HCT116 (cell line): ENCODE measurements at regions not wholly inside any gene's neighbourhood (a gene's known extent, or its start where the extent isn't known, plus 50 kb on each side); places are given as distances from the start of the nearest gene placed in this dataset.

Experiments used
- ATAC-seq: fragments of 200-7000 bp; cut with Tn5 transposase; 2 replicates; pipeline ENCODE4 v1.9.1; 2020; ENCODE audit warnings: mild to moderate bottlenecking, moderate library complexity
- BruUV-seq: library from RNA; stranded (reverse); fragments of 400-500 nt; replicated peaks from 2 replicates; lab custom pipeline; 2021; lab: Mats Ljungman, UMichigan
- CTCF ChIA-PET: fragments of 300-600 bp; sonication (Branson Sonifier 250); formaldehyde crosslinking; loops from one replicate; lab custom pipeline; 2021; ENCODE audit warnings: antibody characterized with exemption; lab: Charles Lee
- POLR2A ChIA-PET: fragments of 300-600, 350-600 bp; sonication (Branson Sonifier 250); formaldehyde crosslinking; loops from one replicate; lab custom pipeline; 2021; ENCODE audit warnings: antibody characterized with exemption; lab: Charles Lee
- RAD21 ChIA-PET, 2 experiments: fragments of 300-600 bp; sonication (Branson Sonifier 250); formaldehyde crosslinking; loops; one replicate each; lab custom pipeline; 2023; ENCODE audit warnings: low total read pairs in 2 of 2; ENCODE audit not compliant: uncharacterized antibody in 2 of 2, unreplicated experiment in 2 of 2, low non-redundant PET in 1 of 2; lab: Charles Lee
- DNase-seq: peaks from one replicate; pipeline ENCODE4 v3.0.0-alpha.2; 2010; ENCODE audit warnings: low read depth, low spot score
- H2AFZ ChIP-seq: fragments of 200-600 bp; shearing (Covaris generic), sonication (generic); 2 replicates; pipeline ENCODE4 v1.6.1; 2017; ENCODE audit warnings: low read depth, mixed run types, mixed read lengths, antibody characterized with exemption, low read length; ENCODE audit not compliant: poor library complexity, severe bottlenecking
- H3K27ac ChIP-seq: 2 replicates; pipeline ENCODE4 v1.5.1; 2012; ENCODE audit warnings: low read depth, low read length
- H3K27me3 ChIP-seq: fragments of 200-600 bp; sonication (generic); 2 replicates; pipeline ENCODE4 v1.6.1; 2016; ENCODE audit warnings: mixed run types, low read length, mixed read lengths; ENCODE audit not compliant: insufficient read depth
- H3K36me3 ChIP-seq, 2 experiments: fragments of 200-500 bp in 1 of 2; fragments of 200-600 bp in 1 of 2; sonication (Bioruptor generic) in 1 of 2; sonication (generic) in 1 of 2; 2 replicates each; pipeline versions ENCODE4 v1.5.1 to v1.6.1; 2014 to 2016; ENCODE audit warnings: low read length in 2 of 2, inconsistent platforms in 1 of 2, mixed read lengths in 1 of 2, mixed run types in 1 of 2; ENCODE audit not compliant: insufficient read depth in 2 of 2, control insufficient read depth in 1 of 2
- H3K4me1 ChIP-seq, 2 experiments: fragments of 200-600 bp in 1 of 2; sonication (generic) in 1 of 2; 2 replicates each; pipeline versions ENCODE4 v1.5.1 to v1.6.1; 2012 to 2017; ENCODE audit warnings: low read length in 2 of 2, inconsistent platforms in 1 of 2, mild to moderate bottlenecking in 1 of 2, mixed read lengths in 1 of 2, mixed run types in 1 of 2, moderate library complexity in 1 of 2; ENCODE audit not compliant: insufficient read depth in 2 of 2, control insufficient read depth in 1 of 2
- H3K4me2 ChIP-seq: fragments of 200-600 bp; sonication (generic); 2 replicates; pipeline ENCODE4 v1.6.1; 2017; ENCODE audit warnings: mixed run types, low read length, mixed read lengths
- H3K4me3 ChIP-seq, 2 experiments: fragments of 200-600 bp in 1 of 2; sonication (generic) in 1 of 2; replicated peaks in 1 of 2; 2 replicates each; pipeline ENCODE4 v1.5.1; 2011 to 2016; ENCODE audit warnings: low read length in 2 of 2, control low read depth in 1 of 2, low read depth in 1 of 2, mild to moderate bottlenecking in 1 of 2, mixed read lengths in 1 of 2, mixed run types in 1 of 2
- H3K79me2 ChIP-seq: fragments of 200-600 bp; sonication (generic); 2 replicates; pipeline ENCODE4 v1.6.1; 2017; ENCODE audit warnings: mild to moderate bottlenecking, mixed run types, low read length, moderate library complexity, mixed read lengths; ENCODE audit not compliant: insufficient read depth
- H3K9ac ChIP-seq: fragments of 200-600 bp; sonication (generic); 2 replicates; pipeline ENCODE4 v1.6.1; 2016; ENCODE audit warnings: low read length, mixed read lengths
- H3K9me2 ChIP-seq: fragments of 200-600 bp; sonication (generic), shearing (Covaris generic); 2 replicates; pipeline ENCODE4 v1.6.1; 2017; ENCODE audit warnings: mixed run types, mild to moderate bottlenecking, moderate library complexity; ENCODE audit not compliant: insufficient read depth
- H3K9me3 ChIP-seq, 2 experiments: fragments of 200-500 bp in 1 of 2; fragments of 200-600 bp in 1 of 2; sonication (Bioruptor generic) in 1 of 2; sonication (generic) in 1 of 2; 2 replicates each; pipeline ENCODE4 v1.6.1; 2014 to 2017; ENCODE audit warnings: low read length in 2 of 2, mixed read lengths in 2 of 2, inconsistent platforms in 1 of 2, low read depth in 1 of 2, mild to moderate bottlenecking in 1 of 2, mixed run types in 1 of 2, moderate library complexity in 1 of 2; ENCODE audit not compliant: control insufficient read depth in 1 of 2, insufficient read depth in 1 of 2
- H4K20me1 ChIP-seq: fragments of 200-600 bp; sonication (generic), shearing (Covaris generic); 2 replicates; pipeline ENCODE4 v1.6.1; 2017; ENCODE audit warnings: mixed run types, mild to moderate bottlenecking, moderate library complexity; ENCODE audit not compliant: insufficient read depth
- CBX3 ChIP-seq: IDR thresholded peaks from 2 replicates; pipeline ENCODE4 v1.6.1; 2012; ENCODE audit warnings: low read depth
- CEBPB ChIP-seq: IDR thresholded peaks from 2 replicates; pipeline ENCODE4 v1.6.1; 2012; ENCODE audit warnings: low read depth
- CTCF ChIP-seq, 3 experiments: fragments of 200-600 bp in 1 of 3; sonication (generic) in 1 of 3; IDR thresholded peaks in 2 of 3; conservative IDR thresholded peaks in 1 of 3; 2 replicates each; pipeline ENCODE4 v1.5.1; 2012 to 2017; ENCODE audit warnings: low read depth in 2 of 3, low read length in 2 of 3, antibody characterized with exemption in 1 of 3, borderline replicate concordance in 1 of 3, control low read depth in 1 of 3, mild to moderate bottlenecking in 1 of 3, mixed read lengths in 1 of 3, mixed run types in 1 of 3, moderate library complexity in 1 of 3; ENCODE audit not compliant: insufficient read depth in 1 of 3
- EGR1 ChIP-seq: IDR thresholded peaks from 2 replicates; pipeline ENCODE4 v1.6.1; 2012; ENCODE audit warnings: low read depth
- ELF1 ChIP-seq: IDR thresholded peaks from 2 replicates; pipeline ENCODE4 v1.6.1; 2012; ENCODE audit warnings: low read depth, borderline replicate concordance
- EZH2 ChIP-seq: fragments of 200-600 bp; sonication (generic); IDR thresholded peaks from 2 replicates; pipeline ENCODE4 v1.6.1; 2017; ENCODE audit warnings: antibody characterized with exemption, mixed run types
- JUND ChIP-seq: IDR thresholded peaks from 2 replicates; pipeline ENCODE4 v1.6.1; 2012
- POLR2AphosphoS5 ChIP-seq: IDR thresholded peaks from 2 replicates; pipeline ENCODE4 v1.6.1; 2011; ENCODE audit warnings: mild to moderate bottlenecking, low read depth, low read length, moderate library complexity
- RAD21 ChIP-seq: IDR thresholded peaks from 2 replicates; pipeline ENCODE4 v1.6.1; 2012; ENCODE audit warnings: low read depth, mild to moderate bottlenecking
- TCF7L2 ChIP-seq: IDR thresholded peaks from 2 replicates; pipeline ENCODE4 v1.7.0; 2011; ENCODE audit warnings: borderline replicate concordance, inconsistent platforms; ENCODE audit not compliant: insufficient read depth, insufficient read length; ENCODE audit errors: extremely low read depth
- YY1 ChIP-seq: IDR thresholded peaks from 2 replicates; pipeline ENCODE4 v1.6.1; 2011; ENCODE audit warnings: low read length, low read depth, moderate library complexity, mild to moderate bottlenecking; ENCODE audit not compliant: insufficient replicate concordance; ENCODE audit errors: extremely low read depth
- ZBTB33 ChIP-seq: IDR thresholded peaks from 2 replicates; pipeline ENCODE4 v1.6.1; 2011; ENCODE audit warnings: mild to moderate bottlenecking, low read length, moderate library complexity; ENCODE audit not compliant: insufficient replicate concordance; ENCODE audit errors: extremely low read depth
- ZNF274 ChIP-seq: fragments of 200-500 bp; sonication (Bioruptor generic); IDR thresholded peaks from 2 replicates; pipeline ENCODE4 v1.6.1; 2014; ENCODE audit warnings: mild to moderate bottlenecking, low read depth, low read length, inconsistent platforms
- intact Hi-C: fragments of 100-400 bp; cut with micrococcal nuclease; formaldehyde crosslinking; loops from 2 replicates; pipeline ENCODE4 v1.10.0; 2022
- TF ChIP-seq, protein P1 (sequence below): IDR thresholded peaks from 2 replicates; pipeline ENCODE4 v1.6.1; 2012
- TF ChIP-seq, protein P2 (sequence below): IDR thresholded peaks from 2 replicates; pipeline ENCODE4 v1.6.1; 2012

DNA sequence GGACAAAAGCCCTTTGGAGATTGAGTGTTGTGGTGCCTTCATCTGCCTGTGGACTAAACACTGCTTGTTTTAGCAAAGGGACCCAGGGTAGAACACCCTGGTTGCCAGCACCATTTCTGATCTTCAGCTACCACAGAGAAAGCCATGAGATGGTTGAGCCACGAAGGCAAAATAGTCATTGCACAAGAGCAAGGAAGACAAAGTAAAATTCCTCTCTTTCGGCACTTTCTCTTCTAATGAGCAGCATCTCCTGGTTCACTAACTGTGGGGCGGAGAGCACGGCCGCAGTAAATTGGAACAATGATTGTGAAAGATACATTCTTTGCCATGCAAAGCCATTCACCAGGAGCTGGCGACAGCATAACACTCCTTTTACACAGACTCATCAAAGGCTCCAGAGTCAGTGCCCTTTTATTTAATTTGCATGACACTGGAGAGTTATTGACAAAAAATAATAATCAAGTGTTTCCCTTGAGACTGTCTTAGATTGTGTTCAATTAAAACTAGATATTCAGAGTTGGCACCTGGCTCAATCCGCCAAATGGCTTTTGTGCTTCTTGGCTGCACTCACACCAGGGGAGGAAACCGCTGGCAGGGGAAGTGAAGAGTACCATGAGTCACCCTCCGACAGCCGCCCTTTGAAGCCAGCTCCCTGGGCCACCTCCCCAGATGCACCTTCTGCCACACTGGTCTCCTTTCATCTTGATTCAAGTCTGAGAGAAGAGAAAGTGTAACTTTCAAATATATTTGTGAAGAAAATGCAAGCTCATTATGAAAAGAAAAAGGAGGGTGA, 100.5 kb upstream of the MEIS1 start:
- Histone ChIP-seq H3K4me2 (no peak overlapping the region), H3K36me3 (no peaks in the 10 kb centered on the region), H2AFZ (no peak overlapping the region), H3K9me3 (no peaks in the 10 kb centered on the region), H3K27me3 (peaks cover 10% of the 10 kb centered on the region; the same call in 1 of the 2 replicates), H3K9me2 (no peaks in the 10 kb centered on the region), H3K79me2 (no peaks in the 10 kb centered on the region), H3K27ac (no peak overlapping the region), H3K9ac (no peak overlapping the region), H4K20me1 (no peaks in the 10 kb centered on the region), H3K4me3 (no peak overlapping the region), H3K4me1 (peaks cover 0 to 5% of the 10 kb centered on the region in 2 experiments; a peak in 2 of 4 replicates)
- ChIA-PET RAD21 (no interaction called here), POLR2A (no interaction called here), CTCF (no interaction called here)
- ATAC-seq, result peak; percentile 68; the same call in 1 of the 2 replicates
- peak; percentile 89 for TF ChIP-seq TCF7L2
- no peak for TF ChIP-seq CEBPB
- TF ChIP-seq ZBTB33, result no peak
- no peak for TF ChIP-seq CBX3
- TF ChIP-seq EZH2, result no peak
- no TSS peak for BruUV-seq
- intact Hi-C loops, result no loop called here
- no peak for DNase-seq

- Histone ChIP-seq H3K27me3 (peaks cover 25% of the 10 kb centered on the region; the same call in 1 of the 2 replicates), H3K9me2 (no peaks in the 10 kb centered on the region), H3K36me3 (no peaks in the 10 kb centered on the region), H3K4me1 (peaks cover 0 to 5% of the 10 kb centered on the region in 2 experiments; a peak in 2 of 4 replicates), H2AFZ (no peak overlapping the region), H3K27ac (no peak overlapping the region), H3K9me3 (no peaks in the 10 kb centered on the region), H3K79me2 (no peaks in the 10 kb centered on the region), H3K4me3 (no peak overlapping the region), H3K9ac (no peak overlapping the region), H3K4me2 (no peak overlapping the region), H4K20me1 (no peaks in the 10 kb centered on the region)
- ChIA-PET RAD21 (no interaction called here), POLR2A (no interaction called here), CTCF (no interaction called here)
- no peak for ATAC-seq
- no TSS peak for BruUV-seq
- DNase-seq, result no peak
- intact Hi-C loops, result no loop called here
- no peak for TF ChIP-seq CTCF (IDR thresholded peaks at IDR 0.05 in 2 of 3, conservative IDR thresholded peaks at IDR 0.05 in 1 of 3; ENCODE audit: borderline replicate concordance in 1 of 3, insufficient read depth in 1 of 3, low read depth in 2 of 3, low read length in 2 of 3)
- no peak for TF ChIP-seq ELF1
- TF ChIP-seq EGR1, result no peak
- TF ChIP-seq RAD21, result no peak
- TF ChIP-seq, protein P1, sequence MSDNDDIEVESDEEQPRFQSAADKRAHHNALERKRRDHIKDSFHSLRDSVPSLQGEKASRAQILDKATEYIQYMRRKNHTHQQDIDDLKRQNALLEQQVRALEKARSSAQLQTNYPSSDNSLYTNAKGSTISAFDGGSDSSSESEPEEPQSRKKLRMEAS, result no peak
- TF ChIP-seq, protein P2, sequence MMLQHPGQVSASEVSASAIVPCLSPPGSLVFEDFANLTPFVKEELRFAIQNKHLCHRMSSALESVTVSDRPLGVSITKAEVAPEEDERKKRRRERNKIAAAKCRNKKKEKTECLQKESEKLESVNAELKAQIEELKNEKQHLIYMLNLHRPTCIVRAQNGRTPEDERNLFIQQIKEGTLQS, result no peak
- TF ChIP-seq YY1, result no peak
- TF ChIP-seq ZNF274, result no peak
- TF ChIP-seq POLR2AphosphoS5, result no peak
- no peak for TF ChIP-seq JUND
These were observed 103.7 kb upstream of the MEIS1 start for GRCh38 chr2:66331176-66331575.
